ENCODE measurements at regions not wholly inside any gene's neighbourhood (a gene's known extent, or its start where the extent isn't known, plus 50 kb on each side); places are given as distances from the start of the nearest gene placed in this dataset.

DNA sequence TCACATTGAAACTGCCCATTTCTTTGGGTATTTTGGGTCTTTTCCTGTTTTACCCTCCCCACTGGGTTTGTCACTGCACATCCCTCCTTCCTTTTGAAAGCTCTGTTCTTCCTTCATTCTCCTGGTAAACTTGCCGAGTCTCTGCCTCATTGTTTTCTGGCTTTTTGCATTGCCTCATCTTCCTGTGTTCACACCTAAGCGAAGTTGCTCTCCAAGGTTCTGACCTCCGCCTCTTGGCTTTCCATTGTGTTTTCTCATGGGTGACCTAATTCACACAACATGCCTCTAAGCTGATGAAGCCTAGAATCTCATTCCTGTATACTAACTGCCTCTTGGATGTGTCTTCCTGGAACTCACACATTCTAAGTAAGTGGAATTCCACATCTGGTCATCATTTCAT lies 1096.1 kb upstream of the EEF2KMT start:
- WGBS, 5 donors, result 17 to 29% (median 25%) methylated on average over 3 of the region's 3 CpGs
- no peak for DNase-seq
- H3K36me3 ChIP-seq, result no peaks in the 10 kb centered on the region
- H3K27ac ChIP-seq, result no peak overlapping the region
- H3K4me3 ChIP-seq, result no peak overlapping the region
- no peaks in the 10 kb centered on the region for H3K4me1 ChIP-seq
- peaks cover 0 to 33% (median 2%) of the 10 kb centered on the region in 8 donors for H3K9me3 ChIP-seq
- H3K27me3 ChIP-seq (replicated peaks in 1 of 7), result no peaks in the 10 kb centered on the region
- intact Hi-C loops (cut with DNase I; ENCODE audit: low total_unique reads), result no loop called here
- TF ChIP-seq CTCF (IDR thresholded peaks at IDR 0.05 in 8 of 11, conservative IDR thresholded peaks at IDR 0.05 in 3 of 11) (no peak), POLR2A (IDR thresholded peaks at IDR 0.05) (no peak), POLR2AphosphoS5 (IDR thresholded peaks at IDR 0.05) (no peak)

- intact Hi-C loops (cut with DNase I; ENCODE audit: low total_unique reads), result no loop called here
- Histone ChIP-seq H3K4me3 (no peak overlapping the region), H3K4me1 (no peaks in the 10 kb centered on the region), H3K27ac (no peak overlapping the region), H3K9me3 (peaks cover 0 to 33% (median 2%) of the 10 kb centered on the region in 8 donors), H3K27me3 (replicated peaks in 1 of 7) (no peaks in the 10 kb centered on the region), H3K36me3 (no peaks in the 10 kb centered on the region)
- TF ChIP-seq POLR2A (IDR thresholded peaks at IDR 0.05) (no peak), POLR2AphosphoS5 (IDR thresholded peaks at IDR 0.05) (no peak), CTCF (IDR thresholded peaks at IDR 0.05 in 8 of 11, conservative IDR thresholded peaks at IDR 0.05 in 3 of 11) (no peak)
- WGBS, 5 donors, result 69 to 82% (median 77%) methylated on average over 5 of the region's 5 CpGs
- no peak for DNase-seq
Observed at GRCh38 chr16:6192984-6193383, 1095.4 kb upstream of the EEF2KMT start.

DNA sequence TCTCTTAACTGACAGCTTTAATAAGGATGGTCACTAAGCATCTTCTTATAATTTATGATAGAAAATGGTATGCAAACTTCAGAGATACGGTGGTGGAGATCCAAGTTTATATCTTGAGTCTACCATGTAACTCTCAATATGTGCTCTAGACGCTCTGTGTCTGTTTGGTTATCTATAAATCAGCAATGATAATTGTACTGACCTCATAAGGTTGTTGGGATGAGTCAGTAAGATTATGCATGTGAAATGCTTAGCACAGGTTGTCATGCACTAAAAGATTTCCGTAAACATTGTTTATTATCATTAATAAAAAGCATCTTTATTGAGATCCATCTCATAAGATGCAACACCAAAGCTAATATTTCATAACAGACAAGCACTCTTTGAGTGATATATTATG lies 1094.9 kb upstream of the EEF2KMT start:
- 69 to 90% (median 78%) methylated on average over 3 of the region's 3 CpGs for WGBS, 5 donors

GRCh38 chr16:6190776-6191175 lies 1093.2 kb upstream of the EEF2KMT start:
- Histone ChIP-seq H3K27ac (no peak overlapping the region), H3K4me3 (no peak overlapping the region), H3K36me3 (no peaks in the 10 kb centered on the region), H3K9me3 (peaks cover 0 to 36% (median 2%) of the 10 kb centered on the region in 8 donors), H3K27me3 (replicated peaks in 1 of 7) (no peaks in the 10 kb centered on the region), H3K4me1 (no peaks in the 10 kb centered on the region)
- intact Hi-C loops (cut with DNase I; ENCODE audit: low total_unique reads), result no loop called here
- TF ChIP-seq POLR2A (IDR thresholded peaks at IDR 0.05), result no peak
- no peak for TF ChIP-seq CTCF (IDR thresholded peaks at IDR 0.05 in 8 of 11, conservative IDR thresholded peaks at IDR 0.05 in 3 of 11)
- no peak for TF ChIP-seq POLR2AphosphoS5 (IDR thresholded peaks at IDR 0.05)
- DNase-seq, result no peak
- WGBS, 5 donors, result 84 to 92% (median 87%) methylated on average over 7 of the region's 7 CpGs

More for the DNA sequence above, 1094.9 kb upstream of the EEF2KMT start:
- Histone ChIP-seq H3K36me3 (no peaks in the 10 kb centered on the region), H3K27me3 (replicated peaks in 1 of 7) (no peaks in the 10 kb centered on the region), H3K4me1 (no peaks in the 10 kb centered on the region), H3K27ac (no peak overlapping the region), H3K9me3 (peaks cover 0 to 33% (median 2%) of the 10 kb centered on the region in 8 donors), H3K4me3 (no peak overlapping the region)
- TF ChIP-seq POLR2A (IDR thresholded peaks at IDR 0.05) (no peak), POLR2AphosphoS5 (IDR thresholded peaks at IDR 0.05) (no peak)
- intact Hi-C loops (cut with DNase I; ENCODE audit: low total_unique reads), result no loop called here
- DNase-seq, result no peak

DNA sequence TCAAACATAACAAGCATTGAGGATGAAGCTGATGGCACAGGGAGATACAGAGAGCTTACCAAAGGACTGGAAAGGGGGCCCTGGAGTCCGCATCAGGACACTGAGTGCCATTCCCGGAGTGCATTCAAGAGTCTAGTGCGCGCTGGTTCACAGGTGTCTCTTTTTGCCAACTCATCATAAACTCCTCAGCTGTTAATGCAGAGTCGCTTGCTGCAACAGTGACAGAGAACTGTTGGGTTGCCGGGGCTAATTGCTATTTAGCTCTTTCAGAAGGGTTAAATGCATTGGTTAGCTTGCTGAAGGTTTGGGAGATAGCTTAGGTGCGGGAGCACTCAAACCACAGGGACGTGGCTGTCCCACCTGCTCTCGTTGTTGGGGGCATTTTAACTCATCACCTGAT lies 1091.6 kb upstream of the EEF2KMT start:
- Histone ChIP-seq H3K27ac (no peak overlapping the region), H3K27me3 (replicated peaks in 1 of 7) (no peaks in the 10 kb centered on the region), H3K36me3 (no peaks in the 10 kb centered on the region), H3K4me1 (no peaks in the 10 kb centered on the region), H3K9me3 (peaks cover 0 to 23% (median 5%) of the 10 kb centered on the region in 8 donors), H3K4me3 (no peak overlapping the region)
- intact Hi-C loops (cut with DNase I; ENCODE audit: low total_unique reads), result no loop called here
- TF ChIP-seq POLR2A (IDR thresholded peaks at IDR 0.05) (no peak), CTCF (IDR thresholded peaks at IDR 0.05 in 8 of 11, conservative IDR thresholded peaks at IDR 0.05 in 3 of 11) (no peak), POLR2AphosphoS5 (IDR thresholded peaks at IDR 0.05) (no peak)
- 76 to 89% (median 85%) methylated on average over 9 of the region's 9 CpGs for WGBS, 5 donors
- no peak for DNase-seq
